Stimulated activated naive CD4-positive, alpha-beta T cell (primary cell): ENCODE measurements at regions not wholly inside any gene's neighbourhood (a gene's known extent, or its start where the extent isn't known, plus 50 kb on each side); places are given as distances from the start of the nearest gene placed in this dataset.
"Not testable (repeated sequence)": the region's sequence is repeated elsewhere in the genome, so short reads cannot be mapped to it uniquely, and the experiment has no call there.

ENCODE experiments used
- DNase-seq, 6 experiments: peaks; one replicate each; lab custom pipeline; 2025; lab: John Stamatoyannopoulos, UW

DNA sequence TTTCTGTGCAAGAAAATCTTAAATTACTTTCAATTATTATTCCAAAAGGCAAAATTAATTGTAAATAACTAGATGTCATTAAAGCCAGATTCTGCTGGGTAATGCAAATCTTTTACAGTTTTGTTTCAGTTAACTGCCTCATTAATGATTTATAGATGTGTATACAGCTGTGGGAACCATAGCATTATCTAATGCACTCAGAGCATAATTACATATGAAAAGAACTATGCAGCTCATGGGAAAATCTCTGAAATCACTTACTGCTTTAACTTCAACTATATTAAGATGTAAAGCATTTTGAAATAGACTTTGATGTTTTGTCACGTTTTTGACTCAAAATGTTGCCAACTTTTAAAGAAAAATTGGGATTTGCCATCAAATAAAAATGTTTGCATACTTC is 630.3 kb upstream of the KLHL4 start:
- no peak for DNase-seq

DNA sequence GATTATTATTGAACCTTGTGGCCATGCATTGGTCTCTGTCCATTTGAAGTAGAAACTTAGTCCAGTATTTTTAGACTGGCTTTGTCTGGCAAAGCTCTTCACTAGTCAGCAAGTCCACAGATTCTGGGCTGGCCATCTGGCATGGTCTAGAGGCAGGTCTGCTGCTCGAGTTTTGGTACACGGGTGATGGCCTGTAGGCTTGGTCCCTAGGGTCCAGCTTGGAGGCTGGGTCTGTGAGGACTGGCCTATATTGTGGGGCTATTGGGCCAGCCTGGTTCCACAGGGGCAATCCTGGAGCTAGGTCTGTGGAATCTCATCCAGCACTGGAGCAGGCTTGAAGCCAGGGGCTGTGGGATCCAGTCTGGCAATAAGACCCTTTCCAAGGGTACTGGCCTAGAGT is 607.6 kb upstream of the KLHL4 start:
- no peak for DNase-seq

DNA sequence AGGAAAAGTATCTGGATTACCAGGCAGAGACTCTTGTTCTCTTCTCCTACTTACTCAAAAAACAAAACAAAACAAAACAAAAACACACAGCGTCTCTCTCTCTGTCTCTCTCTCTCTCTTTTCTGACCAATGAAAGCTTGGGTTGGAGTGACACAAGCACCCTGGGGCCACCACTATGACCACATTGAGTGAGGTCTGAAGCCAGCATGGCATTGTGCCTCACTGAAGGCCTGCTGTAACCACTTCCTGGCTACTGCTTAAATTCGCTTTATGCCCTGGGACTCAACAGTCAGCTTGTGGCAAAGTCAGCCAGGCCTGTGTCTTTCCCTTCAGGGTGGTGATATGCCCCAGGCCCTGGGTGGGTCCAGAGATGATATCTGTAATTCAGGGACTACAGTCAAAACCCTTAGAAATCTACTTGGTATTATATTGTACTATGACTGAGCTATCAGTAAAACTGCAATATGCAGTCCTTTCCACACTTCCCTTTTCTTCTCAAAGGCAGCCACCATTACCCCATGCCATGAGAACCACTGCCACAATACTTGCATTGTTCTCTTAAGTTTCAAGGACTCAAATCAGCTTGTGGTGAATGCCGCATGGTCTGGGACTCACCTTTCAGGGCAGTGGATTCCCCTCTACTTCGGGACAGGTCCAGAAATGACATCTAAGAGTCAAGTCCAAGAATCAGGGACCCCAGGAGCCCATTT is 606.8 kb upstream of the KLHL4 start:
- no peak for DNase-seq

DNA sequence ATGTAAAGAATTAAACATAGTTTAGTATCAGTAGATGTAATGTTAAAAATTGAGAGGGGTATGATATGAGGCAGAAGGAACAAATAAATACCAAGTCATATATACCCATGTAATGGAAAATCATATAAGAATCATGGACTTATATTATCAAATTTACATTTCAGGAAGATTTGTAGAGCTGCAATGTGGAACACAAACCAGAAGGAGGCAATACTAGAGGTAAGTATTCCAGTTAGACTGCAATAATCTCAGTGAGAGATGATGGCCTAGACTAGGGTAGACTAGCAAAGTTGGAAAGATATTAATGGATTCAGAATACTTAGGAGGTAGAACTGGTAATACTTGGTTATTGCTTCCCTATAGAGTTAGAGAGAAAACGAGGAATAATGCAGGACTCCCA is 603.0 kb upstream of the KLHL4 start:
- DNase-seq = no peak

DNA sequence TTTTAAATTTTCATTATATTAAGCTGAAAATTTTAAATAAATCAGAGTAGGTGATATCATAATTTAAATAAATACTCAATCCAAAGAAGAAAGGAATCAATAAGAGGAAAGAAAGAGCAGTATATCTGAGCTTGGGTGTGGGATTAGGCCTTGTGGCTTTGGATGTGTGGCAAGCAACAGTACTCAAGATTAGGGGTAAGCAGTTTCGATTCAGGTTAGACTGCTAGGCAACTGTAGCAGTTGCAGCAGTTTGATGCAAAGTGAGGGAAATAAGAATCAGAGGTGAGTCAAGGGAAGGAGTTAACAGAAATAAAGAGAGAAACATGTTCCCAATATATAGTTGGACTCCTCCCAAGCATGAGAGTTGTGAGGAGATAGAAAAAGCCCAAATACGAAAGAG is 599.6 kb upstream of the KLHL4 start:
- DNase-seq = no peak

DNA sequence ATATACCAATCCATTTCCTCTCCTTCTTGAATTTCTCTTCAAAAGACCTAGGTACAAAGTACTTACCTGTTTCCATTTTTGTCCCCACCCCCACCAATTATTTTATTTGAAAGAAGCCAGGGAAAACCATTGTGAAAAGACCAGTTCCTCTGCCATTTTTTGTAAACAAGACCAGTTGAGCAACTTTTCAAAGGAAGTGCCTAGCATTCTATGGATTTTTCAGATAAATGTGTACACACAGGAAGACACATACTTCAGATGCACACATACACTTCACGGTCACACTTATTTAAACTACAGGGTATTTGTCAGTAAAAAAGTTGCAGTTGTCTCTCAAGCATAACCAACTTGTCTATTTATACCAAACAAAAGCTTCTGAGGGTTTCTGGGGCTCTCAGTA is 587.2 kb upstream of the KLHL4 start:
- DNase-seq = no peak

DNA sequence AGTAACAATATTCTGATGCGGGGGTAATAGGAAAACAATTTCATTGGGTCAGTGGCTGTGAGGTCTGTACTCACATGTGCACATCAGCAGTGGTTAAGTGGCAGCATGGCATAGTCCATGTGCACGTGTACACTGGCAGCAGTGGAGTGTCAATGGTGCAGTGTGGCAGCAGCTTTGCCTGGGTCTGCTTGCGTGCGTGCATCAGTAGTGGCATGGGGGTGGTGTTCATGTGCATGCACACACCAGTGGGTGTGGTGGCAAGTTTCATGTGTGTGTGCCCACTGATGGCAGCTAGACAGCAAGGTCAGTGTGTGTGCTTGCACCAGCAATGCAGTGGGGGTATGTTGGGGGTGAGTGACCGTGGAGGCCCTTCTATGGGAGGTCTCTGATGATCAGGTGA is 581.6 kb upstream of the KLHL4 start:
- no peak for DNase-seq

DNA sequence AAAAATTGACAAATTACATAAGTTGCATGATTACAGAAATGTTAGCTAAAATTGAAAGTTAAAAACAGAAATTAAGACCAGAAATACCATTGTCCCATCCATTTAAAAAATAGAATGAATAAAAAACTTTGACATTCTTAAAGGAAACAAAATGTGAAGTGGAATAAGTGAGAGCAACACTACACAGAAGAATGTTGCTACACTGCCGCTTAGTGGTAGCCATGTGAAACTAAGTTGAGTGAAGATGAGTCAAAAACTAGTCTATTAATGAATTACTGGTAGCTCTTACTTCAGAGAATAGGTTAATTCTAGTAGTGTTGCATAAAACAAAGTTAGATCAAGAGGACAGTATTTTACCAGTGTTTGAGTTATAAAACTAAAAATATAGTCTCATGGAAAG is 571.0 kb upstream of the KLHL4 start:
- DNase-seq = peak in 1 of 6 experiments; percentile 3

DNA sequence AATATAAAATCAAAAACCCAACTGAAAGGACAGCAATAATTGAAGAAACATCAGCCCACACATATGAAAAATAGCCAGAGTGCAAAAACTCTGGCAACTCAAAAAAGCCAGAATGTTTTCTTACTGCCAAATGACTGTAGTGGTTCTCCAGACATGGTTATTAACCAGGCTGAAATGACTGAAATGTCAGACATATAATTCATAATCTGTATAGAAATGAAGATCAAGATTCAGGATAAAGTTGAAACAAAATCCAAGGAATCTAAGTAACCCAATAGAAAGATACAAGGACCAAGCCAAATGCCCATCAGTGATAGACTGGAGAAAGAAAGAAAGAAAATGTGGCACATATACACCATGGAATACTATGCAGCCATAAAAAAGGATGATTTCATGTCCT is 553.3 kb upstream of the KLHL4 start:
- no peak for DNase-seq

DNA sequence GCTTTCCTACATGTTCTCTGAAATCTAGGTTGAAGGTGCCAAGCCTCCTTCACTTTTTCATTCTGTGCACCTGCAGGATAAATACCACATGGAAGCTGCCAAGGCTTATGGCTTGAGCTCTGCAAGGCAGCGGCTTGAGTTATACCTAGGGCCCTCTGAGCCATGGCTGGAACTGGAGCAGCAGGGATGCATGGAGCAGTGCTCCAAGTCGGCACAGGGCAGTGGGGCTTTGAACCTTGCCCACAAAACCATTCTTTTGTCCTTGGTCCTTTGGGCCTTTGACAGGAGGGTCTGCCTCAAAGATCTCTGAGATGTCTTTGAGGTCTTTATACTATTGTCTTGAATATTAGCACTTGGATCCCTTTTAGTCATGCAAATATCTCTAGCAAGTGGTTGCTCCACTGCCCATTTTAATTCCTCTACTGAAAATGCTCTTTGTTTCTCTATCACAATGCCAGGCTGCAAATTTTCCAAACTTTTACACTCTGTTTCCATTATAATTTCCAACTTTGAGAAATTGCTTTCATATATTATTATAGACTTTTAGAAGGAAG is 536.2 kb upstream of the KLHL4 start:
- DNase-seq = no peak

DNA sequence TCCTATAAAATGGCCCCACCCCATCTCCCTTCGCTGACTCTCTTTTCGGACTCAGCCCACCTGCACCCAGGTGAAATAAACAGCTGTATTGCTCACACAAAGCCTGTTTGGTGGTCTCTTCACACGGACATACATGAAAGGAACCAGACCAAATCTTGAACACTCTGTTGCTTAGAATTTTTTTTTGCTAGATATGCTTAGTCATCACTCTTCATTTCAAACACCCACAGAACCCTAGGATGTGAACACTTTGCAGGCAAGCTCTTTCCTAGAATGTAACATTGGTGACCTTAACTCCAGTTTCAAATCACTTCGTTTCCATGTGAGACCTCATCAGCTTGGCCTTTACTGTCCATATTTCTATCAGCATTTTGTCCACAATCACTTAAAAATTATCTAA is 530.3 kb upstream of the KLHL4 start:
- DNase-seq = not testable (repeated sequence)

DNA sequence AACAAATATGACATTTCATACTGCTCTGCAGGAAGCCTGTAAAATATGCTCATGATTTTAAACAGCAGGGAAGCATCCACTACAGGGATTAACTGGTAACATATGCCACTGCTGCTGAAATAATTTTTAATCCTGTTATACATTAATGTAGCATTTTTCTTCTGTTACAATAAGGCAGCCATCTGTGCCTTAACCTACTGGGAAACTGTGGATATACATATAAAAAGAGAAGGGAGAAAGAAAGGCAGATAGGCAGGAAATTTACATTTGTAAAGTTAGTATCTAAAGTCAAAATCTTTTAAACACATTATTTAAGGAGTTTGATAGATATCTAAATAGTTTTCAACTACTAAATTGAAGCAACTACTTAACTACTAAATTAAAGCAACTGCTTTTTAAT is 514.6 kb upstream of the KLHL4 start:
- DNase-seq = no peak

DNA sequence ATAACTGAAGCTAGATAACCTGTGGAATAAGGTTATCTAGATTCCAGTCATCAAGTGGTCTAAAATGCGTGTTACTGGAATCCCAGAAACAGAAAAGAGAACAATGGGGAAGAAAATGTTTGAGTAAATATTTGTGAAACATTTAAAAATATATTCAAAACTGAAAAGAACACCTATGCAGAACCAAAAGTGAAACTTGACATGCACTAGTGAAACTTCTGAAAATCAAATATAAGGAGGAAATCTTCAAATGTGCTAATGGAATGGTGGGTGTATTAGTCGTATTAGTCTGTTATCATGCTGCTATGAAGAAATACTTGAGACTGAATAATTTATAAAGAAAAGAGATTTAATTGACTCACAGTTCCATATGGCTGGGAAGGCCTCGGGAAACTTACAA is 512.4 kb upstream of the KLHL4 start:
- DNase-seq = no peak

DNA sequence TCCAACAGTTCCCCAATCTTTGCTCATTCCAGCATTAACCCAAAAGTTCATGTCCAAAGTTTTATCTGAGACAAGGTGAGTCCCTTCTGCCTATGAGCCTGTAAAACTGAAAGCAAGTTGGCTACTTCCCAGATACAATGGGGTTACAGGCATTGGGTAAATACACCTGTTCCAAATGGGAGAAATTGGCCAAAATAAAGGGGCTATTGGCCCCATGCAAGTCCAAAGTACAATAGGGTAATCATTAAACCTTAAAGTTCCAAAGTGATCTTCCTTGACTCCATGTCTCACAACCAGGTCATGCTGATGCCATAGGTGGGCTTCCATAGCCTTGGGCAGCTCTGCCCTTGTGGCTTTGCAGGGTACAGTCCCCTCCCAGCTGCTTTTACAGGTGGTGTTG is 511.7 kb upstream of the KLHL4 start:
- DNase-seq = no peak

DNA sequence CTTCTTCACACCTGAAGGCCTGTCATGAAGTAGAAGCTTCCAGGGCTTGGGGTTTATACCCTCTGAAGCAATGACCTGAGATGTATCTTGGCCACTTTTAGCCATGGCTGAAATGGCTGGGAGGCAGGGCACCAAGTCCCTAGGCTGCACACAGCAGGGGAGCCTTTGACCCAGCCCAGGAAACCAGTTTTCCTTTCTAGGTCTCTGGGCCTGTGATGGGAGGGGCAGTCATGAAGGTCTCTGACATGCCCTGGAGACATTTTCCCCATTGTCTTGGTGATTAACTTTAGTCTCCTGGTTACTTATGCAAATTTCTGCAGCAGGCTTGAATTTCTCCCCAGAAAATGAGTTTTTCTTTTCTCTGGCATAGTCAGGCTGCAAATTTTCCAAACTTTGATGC is 511.0 kb upstream of the KLHL4 start:
- DNase-seq = no peak

DNA sequence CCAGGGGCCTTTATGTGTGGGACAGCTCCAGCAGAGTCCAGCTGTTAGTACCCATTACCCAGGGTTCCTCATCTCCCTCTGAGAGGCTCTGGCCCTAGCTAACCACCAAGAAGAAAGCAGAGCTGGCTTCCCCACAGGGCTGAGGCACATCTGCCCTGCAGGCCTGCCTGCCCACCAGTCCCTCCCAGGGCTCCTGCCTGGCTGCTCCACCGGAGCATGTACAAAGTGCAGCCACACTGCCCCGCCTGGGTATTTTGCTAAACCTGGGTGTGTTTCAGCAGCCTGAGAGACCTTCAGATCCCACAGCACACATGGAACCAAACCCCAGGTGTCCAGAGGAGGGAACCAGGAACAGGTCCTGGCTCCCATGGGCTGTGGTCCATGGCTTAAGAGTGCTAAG is 500.4 kb upstream of the KLHL4 start:
- DNase-seq = no peak

DNA sequence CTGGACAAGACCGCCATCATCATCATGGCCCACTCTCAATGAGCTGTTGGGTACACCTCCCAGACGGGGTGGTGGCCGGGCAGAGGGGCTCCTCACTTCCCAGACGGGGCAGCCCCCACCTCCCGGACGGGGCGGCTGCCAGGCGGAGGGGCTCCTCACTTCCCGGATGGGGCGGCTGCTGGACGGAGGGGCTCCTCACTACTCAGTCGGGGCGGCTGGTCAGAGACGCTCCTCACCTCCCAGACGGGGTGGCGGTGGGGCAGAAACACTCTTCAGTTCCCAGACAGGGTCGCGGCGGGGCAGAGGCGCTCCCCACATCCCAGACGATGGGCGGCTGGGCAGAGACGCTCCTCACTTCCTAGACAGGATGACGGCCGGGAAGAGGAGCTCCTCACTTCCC is 484.5 kb upstream of the KLHL4 start:
- DNase-seq = not testable (repeated sequence)

DNA sequence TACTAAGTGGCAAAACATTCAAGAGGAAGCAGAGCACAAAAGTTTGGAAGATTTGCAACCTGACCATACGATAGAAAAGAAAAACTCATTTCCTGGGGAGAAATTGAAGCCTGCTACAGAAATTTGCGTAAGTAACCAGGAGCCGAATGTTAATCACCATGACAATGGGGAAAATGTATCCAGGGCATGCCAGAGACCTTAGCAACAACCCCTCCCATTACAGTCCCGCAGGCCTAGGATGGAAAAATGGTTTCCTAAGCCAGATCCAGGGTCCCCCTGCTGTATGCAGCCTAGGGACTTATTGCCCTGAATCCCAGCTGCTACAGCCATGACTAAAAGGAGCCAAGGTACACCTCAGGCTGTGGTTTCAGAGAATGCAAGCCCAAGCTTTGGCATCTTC is 472.2 kb upstream of the KLHL4 start:
- DNase-seq = no peak

DNA sequence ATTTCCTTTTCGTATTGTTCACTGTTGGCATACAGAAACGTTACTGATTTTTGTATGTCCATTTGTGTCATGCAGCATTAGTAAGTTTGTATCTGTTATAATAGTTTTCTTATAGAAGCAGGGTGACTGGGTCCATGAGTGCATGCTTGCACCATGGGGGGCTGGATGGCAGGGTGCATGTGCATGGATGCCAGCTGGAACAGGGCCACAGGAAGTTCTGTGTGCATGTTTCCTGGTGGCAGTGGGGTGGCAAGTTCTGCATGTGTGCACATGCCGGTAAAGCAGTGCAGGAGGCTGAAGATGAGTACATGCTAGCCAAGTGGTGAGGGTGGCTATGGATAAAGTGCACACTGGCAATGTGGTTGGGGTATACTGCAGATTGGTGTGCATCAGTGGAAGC is 468.0 kb upstream of the KLHL4 start:
- no peak for DNase-seq

DNA sequence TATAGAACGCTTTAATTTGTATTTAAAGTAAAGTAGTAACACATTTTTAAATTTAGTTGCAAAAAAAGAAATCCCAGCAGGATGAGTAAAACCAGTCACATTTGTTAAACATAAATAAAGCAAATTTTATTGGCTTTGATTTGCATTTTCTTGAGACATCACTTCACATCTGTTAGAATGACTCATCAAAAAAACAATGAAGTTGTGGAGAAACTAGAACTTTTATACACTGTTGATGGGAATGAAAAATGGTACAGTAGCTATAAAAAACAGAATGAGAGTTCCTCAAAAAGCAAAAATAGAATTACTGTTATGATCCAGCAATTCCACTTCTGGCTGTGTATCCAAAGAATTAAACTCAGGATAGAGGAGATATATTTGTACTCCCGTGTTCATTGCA is 454.0 kb upstream of the KLHL4 start:
- no peak for DNase-seq

DNA sequence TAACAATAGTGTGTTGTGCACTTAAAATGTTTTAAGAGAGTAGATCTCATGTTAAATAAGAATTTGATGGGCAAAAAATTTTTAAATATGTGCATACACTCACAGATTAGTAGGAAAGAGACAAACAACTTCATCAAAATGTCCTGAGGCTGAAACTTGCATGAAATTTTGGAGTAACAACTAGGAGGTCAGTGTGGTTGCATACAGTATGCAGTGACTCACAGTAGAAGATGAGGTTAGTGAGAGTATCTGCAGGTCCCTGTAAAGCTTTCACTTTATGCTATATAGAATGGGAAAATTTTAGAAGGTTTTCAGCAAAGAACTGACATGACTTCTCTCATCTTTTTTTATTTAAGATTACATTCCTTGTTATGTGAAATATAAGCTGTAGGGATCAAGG is 453.1 kb upstream of the KLHL4 start:
- DNase-seq = no peak

DNA sequence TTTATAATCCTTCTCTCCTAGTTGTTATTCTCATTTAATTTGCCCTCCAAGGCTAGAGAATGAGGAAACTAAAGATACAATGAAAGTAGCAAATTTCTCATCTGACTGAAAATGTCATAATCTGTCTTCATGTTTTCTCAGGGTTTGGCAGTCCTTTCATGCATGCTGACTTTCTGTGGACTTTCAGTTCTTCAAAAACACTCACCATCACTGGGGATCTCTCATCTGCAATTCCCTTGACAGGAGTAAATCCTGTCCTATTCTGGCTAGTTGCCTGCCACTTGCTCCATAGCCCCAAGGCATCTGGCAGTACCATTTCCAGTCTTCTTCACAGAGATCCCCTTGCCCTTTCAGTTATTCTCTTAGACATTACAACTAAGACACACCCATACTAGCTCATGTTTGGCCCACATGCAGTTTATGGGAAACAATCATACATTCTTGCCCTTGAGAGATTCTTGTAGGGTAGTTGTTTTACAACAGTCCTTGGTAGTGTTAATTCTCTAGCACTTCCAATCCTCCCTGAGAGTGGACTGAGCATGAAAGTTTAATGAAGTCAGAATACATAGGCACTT is 449.7 kb upstream of the KLHL4 start:
- DNase-seq = no peak

DNA sequence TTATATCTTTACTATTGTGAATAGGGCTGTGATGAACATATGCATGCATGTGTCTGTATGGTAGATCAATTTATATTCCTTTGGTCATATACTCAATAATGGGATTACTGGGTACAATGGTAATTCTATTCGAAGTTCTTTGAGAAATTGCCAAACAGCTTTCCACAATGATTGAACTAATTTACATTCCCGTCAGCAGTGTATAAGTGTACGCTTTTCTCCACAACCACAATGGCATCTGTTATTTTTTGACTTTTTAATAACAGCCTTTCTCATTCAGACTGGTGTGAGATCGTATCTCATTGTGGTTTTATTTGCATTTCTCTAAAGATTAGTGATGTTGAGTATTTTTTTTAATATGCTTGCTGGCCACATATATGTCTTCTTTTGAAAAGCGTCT is 439.4 kb upstream of the KLHL4 start:
- DNase-seq = no peak

DNA sequence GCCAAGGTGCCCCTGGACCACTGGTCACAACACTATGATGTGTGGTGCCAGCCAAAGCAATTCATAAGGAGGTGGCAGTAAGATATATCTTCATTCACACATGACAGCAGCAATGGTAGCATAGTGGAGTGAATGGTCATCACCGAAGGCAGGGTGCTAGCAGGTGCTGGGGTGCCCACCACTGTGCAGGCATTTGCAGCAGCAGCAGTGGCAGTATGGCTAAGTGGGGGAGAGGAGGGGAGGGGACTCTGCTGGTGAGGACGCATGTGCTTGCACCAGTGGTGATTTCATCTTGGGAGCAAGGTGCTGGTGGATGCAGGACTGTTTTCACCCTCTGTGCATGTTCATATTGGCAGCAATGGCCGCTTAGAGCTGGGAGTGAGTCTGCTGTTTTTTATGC is 419.1 kb upstream of the KLHL4 start:
- no peak for DNase-seq
